ENCODE measurements at regions not wholly inside any gene's neighbourhood (a gene's known extent, or its start where the extent isn't known, plus 50 kb on each side); places are given as distances from the start of the nearest gene placed in this dataset.

DNA sequence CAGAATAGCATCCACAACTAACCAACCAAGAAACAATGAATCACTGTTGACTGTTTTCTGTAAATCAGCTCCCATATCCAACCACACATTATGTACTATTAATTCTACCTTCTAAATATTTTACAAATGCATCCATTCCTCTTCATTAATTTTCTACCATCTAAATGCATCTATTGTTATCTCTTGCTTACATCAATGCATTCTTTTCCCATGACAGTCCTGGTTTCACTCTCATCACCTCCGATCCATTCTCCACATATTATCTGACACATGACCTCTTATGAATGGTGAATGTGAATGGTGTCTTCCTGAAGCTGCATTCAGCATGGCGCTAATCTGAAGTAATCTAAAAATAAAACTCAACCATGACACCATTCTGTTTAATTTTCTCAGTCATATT is 153.8 kb upstream of the CALCR start:
- TF ChIP-seq, protein P1, sequence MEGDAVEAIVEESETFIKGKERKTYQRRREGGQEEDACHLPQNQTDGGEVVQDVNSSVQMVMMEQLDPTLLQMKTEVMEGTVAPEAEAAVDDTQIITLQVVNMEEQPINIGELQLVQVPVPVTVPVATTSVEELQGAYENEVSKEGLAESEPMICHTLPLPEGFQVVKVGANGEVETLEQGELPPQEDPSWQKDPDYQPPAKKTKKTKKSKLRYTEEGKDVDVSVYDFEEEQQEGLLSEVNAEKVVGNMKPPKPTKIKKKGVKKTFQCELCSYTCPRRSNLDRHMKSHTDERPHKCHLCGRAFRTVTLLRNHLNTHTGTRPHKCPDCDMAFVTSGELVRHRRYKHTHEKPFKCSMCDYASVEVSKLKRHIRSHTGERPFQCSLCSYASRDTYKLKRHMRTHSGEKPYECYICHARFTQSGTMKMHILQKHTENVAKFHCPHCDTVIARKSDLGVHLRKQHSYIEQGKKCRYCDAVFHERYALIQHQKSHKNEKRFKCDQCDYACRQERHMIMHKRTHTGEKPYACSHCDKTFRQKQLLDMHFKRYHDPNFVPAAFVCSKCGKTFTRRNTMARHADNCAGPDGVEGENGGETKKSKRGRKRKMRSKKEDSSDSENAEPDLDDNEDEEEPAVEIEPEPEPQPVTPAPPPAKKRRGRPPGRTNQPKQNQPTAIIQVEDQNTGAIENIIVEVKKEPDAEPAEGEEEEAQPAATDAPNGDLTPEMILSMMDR (IDR thresholded peaks at IDR 0.05): no peak
- no peak for TF ChIP-seq POLR2A (IDR thresholded peaks at IDR 0.05)
